ENCODE measurements at regions not wholly inside any gene's neighbourhood (a gene's known extent, or its start where the extent isn't known, plus 50 kb on each side); places are given as distances from the start of the nearest gene placed in this dataset.

DNA sequence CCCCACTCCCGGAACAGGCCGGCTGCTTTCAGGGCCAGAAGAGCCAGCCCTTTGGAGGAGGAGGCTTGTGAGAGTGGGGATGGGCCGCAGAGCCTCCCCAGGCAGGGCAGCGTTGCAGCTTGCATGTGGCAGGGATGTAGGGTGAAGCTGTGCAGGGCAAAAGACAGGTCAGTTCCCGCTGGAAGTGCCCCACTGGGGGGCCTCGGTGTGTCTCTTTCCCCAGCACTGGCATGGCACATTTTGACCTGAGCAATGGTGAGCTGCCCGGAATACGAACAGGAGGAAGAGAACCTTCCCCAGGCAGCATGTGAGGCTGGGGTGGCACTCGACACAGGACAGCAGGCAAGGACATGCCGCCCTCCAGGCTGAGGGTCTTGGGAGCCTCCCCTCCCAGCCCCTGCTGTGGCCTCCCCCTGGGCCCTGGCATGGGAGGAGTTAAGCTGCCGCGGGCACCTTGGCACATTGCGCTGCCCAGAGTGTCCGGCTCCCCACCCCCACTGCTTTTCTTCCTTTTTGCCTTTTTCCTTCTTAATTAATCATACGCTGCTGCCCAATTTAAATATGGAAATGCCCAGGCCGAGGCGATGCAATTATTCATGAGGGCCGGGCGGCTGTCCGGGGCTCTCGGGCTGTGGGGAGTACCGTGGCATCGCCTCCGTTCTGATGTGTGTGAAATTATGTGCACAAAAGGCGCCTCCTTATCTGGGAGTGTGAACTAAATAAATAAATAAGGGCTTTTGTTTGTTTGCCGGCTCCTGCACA lies 76.0 kb upstream of the WNT7B start:
- POLR2A ChIA-PET = no interaction called here
- no peak for TF ChIP-seq USF1 (CRISPR knock-in tag; IDR thresholded peaks at IDR 0.05)
- TF ChIP-seq, protein P1, sequence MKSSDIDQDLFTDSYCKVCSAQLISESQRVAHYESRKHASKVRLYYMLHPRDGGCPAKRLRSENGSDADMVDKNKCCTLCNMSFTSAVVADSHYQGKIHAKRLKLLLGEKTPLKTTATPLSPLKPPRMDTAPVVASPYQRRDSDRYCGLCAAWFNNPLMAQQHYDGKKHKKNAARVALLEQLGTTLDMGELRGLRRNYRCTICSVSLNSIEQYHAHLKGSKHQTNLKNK (CRISPR knock-in tag; IDR thresholded peaks at IDR 0.05) = no peak
- TF ChIP-seq E2F4 (CRISPR knock-in tag; IDR thresholded peaks at IDR 0.05; ENCODE audit: borderline replicate concordance, low read depth) = no peak
- no peak for TF ChIP-seq ZNF512 (CRISPR knock-in tag; IDR thresholded peaks at IDR 0.05; ENCODE audit: borderline replicate concordance)
- TF ChIP-seq ZNF425 (CRISPR knock-in tag; conservative IDR thresholded peaks at IDR 0.05) = no peak
- TF ChIP-seq TCF7 (CRISPR knock-in tag; IDR thresholded peaks at IDR 0.05; ENCODE audit: low read depth) = no peak
- TF ChIP-seq, protein P2, sequence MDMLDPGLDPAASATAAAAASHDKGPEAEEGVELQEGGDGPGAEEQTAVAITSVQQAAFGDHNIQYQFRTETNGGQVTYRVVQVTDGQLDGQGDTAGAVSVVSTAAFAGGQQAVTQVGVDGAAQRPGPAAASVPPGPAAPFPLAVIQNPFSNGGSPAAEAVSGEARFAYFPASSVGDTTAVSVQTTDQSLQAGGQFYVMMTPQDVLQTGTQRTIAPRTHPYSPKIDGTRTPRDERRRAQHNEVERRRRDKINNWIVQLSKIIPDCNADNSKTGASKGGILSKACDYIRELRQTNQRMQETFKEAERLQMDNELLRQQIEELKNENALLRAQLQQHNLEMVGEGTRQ (CRISPR knock-in tag; IDR thresholded peaks at IDR 0.05) = no peak
- no peak for TF ChIP-seq HMGA2 (CRISPR knock-in tag; IDR thresholded peaks at IDR 0.05)
- TF ChIP-seq RORB (CRISPR knock-in tag; IDR thresholded peaks at IDR 0.05) = no peak
- no peak for TF ChIP-seq SMAD4 (CRISPR knock-in tag; IDR thresholded peaks at IDR 0.05)
- no peak for TF ChIP-seq ZNF423 (CRISPR knock-in tag; IDR thresholded peaks at IDR 0.05)
- ATAC-seq (peak; percentile 48; the same call in 1 of the 2 replicates), DNase-seq (ENCODE audit: low spot score) (peak; percentile 11)
- CTCF ChIA-PET = interaction anchor here (1.1 to 2.9 kb wide), 2 partner anchors 24 to 46 kb away, joined by 4 to 21 read pairs; no protein-coding TSS in a partner anchor
- Mint-ChIP-seq H3K4me1 (no peaks in the 10 kb centered on the region), H3K4me3 (no peak overlapping the region), H3K27me3 (ENCODE audit: low read depth) (no peaks in the 10 kb centered on the region), H3K27ac (0 out of 2 replicates have a peak overlapping the region, but pooled peaks have one; percentile 19), H3K36me3 (no peaks in the 10 kb centered on the region), H3K9me3 (no peaks in the 10 kb centered on the region)

- Mint-ChIP-seq H3K27me3 (ENCODE audit: low read depth) (no peaks in the 10 kb centered on the region), H3K27ac (no peak overlapping the region), H3K4me1 (no peaks in the 10 kb centered on the region), H3K36me3 (no peaks in the 10 kb centered on the region), H3K9me3 (no peaks in the 10 kb centered on the region), H3K4me3 (no peak overlapping the region)
- ChIA-PET CTCF (interaction anchor here (1.4 kb wide), 1 partner anchor 47 kb away, joined by 4 read pairs; no protein-coding TSS in a partner anchor), POLR2A (no interaction called here)
- no peak for DNase-seq (ENCODE audit: low spot score)
- TF ChIP-seq ZNF281 (CRISPR knock-in tag; IDR thresholded peaks at IDR 0.05) (no peak), AFF4 (CRISPR knock-in tag; IDR thresholded peaks at IDR 0.05; ENCODE audit: borderline replicate concordance) (no peak)
- TF ChIP-seq, protein P3, sequence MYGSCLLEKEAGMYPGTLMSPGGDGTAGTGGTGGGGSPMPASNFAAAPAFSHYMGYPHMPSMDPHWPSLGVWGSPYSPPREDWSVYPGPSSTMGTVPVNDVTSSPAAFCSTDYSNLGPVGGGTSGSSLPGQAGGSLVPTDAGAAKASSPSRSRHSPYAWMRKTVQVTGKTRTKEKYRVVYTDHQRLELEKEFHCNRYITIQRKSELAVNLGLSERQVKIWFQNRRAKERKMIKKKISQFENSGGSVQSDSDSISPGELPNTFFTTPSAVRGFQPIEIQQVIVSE (CRISPR knock-in tag; IDR thresholded peaks at IDR 0.05; ENCODE audit: borderline replicate concordance) = no peak
- TF ChIP-seq, protein P4, sequence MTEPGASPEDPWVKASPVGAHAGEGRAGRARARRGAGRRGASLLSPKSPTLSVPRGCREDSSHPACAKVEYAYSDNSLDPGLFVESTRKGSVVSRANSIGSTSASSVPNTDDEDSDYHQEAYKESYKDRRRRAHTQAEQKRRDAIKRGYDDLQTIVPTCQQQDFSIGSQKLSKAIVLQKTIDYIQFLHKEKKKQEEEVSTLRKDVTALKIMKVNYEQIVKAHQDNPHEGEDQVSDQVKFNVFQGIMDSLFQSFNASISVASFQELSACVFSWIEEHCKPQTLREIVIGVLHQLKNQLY (CRISPR knock-in tag; IDR thresholded peaks at IDR 0.05) = no peak
- no peak for ATAC-seq
These were observed 76.7 kb upstream of the WNT7B start for GRCh38 chr22:46053563-46054090.
